HCT116 (cell line): ENCODE measurements at regions not wholly inside any gene's neighbourhood (a gene's known extent, or its start where the extent isn't known, plus 50 kb on each side); places are given as distances from the start of the nearest gene placed in this dataset.

Source experiments
- ATAC-seq: fragments of 200-7000 bp; cut with Tn5 transposase; 2 replicates; pipeline ENCODE4 v1.9.1; 2020; ENCODE audit warnings: mild to moderate bottlenecking, moderate library complexity
- BruUV-seq: library from RNA; stranded (reverse); fragments of 400-500 nt; replicated peaks from 2 replicates; lab custom pipeline; 2021; lab: Mats Ljungman, UMichigan
- CTCF ChIA-PET: fragments of 300-600 bp; sonication (Branson Sonifier 250); formaldehyde crosslinking; loops from one replicate; lab custom pipeline; 2021; ENCODE audit warnings: antibody characterized with exemption; lab: Charles Lee
- POLR2A ChIA-PET: fragments of 300-600, 350-600 bp; sonication (Branson Sonifier 250); formaldehyde crosslinking; loops from one replicate; lab custom pipeline; 2021; ENCODE audit warnings: antibody characterized with exemption; lab: Charles Lee
- RAD21 ChIA-PET, 2 experiments: fragments of 300-600 bp; sonication (Branson Sonifier 250); formaldehyde crosslinking; loops; one replicate each; lab custom pipeline; 2023; ENCODE audit warnings: low total read pairs in 2 of 2; ENCODE audit not compliant: uncharacterized antibody in 2 of 2, unreplicated experiment in 2 of 2, low non-redundant PET in 1 of 2; lab: Charles Lee
- DNase-seq: peaks from one replicate; pipeline ENCODE4 v3.0.0-alpha.2; 2010; ENCODE audit warnings: low read depth, low spot score
- H2AFZ ChIP-seq: fragments of 200-600 bp; shearing (Covaris generic), sonication (generic); 2 replicates; pipeline ENCODE4 v1.6.1; 2017; ENCODE audit warnings: low read depth, mixed run types, mixed read lengths, antibody characterized with exemption, low read length; ENCODE audit not compliant: poor library complexity, severe bottlenecking
- H3K27ac ChIP-seq: 2 replicates; pipeline ENCODE4 v1.5.1; 2012; ENCODE audit warnings: low read depth, low read length
- H3K27me3 ChIP-seq: fragments of 200-600 bp; sonication (generic); 2 replicates; pipeline ENCODE4 v1.6.1; 2016; ENCODE audit warnings: mixed run types, low read length, mixed read lengths; ENCODE audit not compliant: insufficient read depth
- H3K36me3 ChIP-seq, 2 experiments: fragments of 200-500 bp in 1 of 2; fragments of 200-600 bp in 1 of 2; sonication (Bioruptor generic) in 1 of 2; sonication (generic) in 1 of 2; 2 replicates each; pipeline versions ENCODE4 v1.5.1 to v1.6.1; 2014 to 2016; ENCODE audit warnings: low read length in 2 of 2, inconsistent platforms in 1 of 2, mixed read lengths in 1 of 2, mixed run types in 1 of 2; ENCODE audit not compliant: insufficient read depth in 2 of 2, control insufficient read depth in 1 of 2
- H3K4me1 ChIP-seq, 2 experiments: fragments of 200-600 bp in 1 of 2; sonication (generic) in 1 of 2; 2 replicates each; pipeline versions ENCODE4 v1.5.1 to v1.6.1; 2012 to 2017; ENCODE audit warnings: low read length in 2 of 2, inconsistent platforms in 1 of 2, mild to moderate bottlenecking in 1 of 2, mixed read lengths in 1 of 2, mixed run types in 1 of 2, moderate library complexity in 1 of 2; ENCODE audit not compliant: insufficient read depth in 2 of 2, control insufficient read depth in 1 of 2
- H3K4me2 ChIP-seq: fragments of 200-600 bp; sonication (generic); 2 replicates; pipeline ENCODE4 v1.6.1; 2017; ENCODE audit warnings: mixed run types, low read length, mixed read lengths
- H3K4me3 ChIP-seq, 2 experiments: fragments of 200-600 bp in 1 of 2; sonication (generic) in 1 of 2; replicated peaks in 1 of 2; 2 replicates each; pipeline ENCODE4 v1.5.1; 2011 to 2016; ENCODE audit warnings: low read length in 2 of 2, control low read depth in 1 of 2, low read depth in 1 of 2, mild to moderate bottlenecking in 1 of 2, mixed read lengths in 1 of 2, mixed run types in 1 of 2
- H3K79me2 ChIP-seq: fragments of 200-600 bp; sonication (generic); 2 replicates; pipeline ENCODE4 v1.6.1; 2017; ENCODE audit warnings: mild to moderate bottlenecking, mixed run types, low read length, moderate library complexity, mixed read lengths; ENCODE audit not compliant: insufficient read depth
- H3K9ac ChIP-seq: fragments of 200-600 bp; sonication (generic); 2 replicates; pipeline ENCODE4 v1.6.1; 2016; ENCODE audit warnings: low read length, mixed read lengths
- H3K9me2 ChIP-seq: fragments of 200-600 bp; sonication (generic), shearing (Covaris generic); 2 replicates; pipeline ENCODE4 v1.6.1; 2017; ENCODE audit warnings: mixed run types, mild to moderate bottlenecking, moderate library complexity; ENCODE audit not compliant: insufficient read depth
- H3K9me3 ChIP-seq, 2 experiments: fragments of 200-500 bp in 1 of 2; fragments of 200-600 bp in 1 of 2; sonication (Bioruptor generic) in 1 of 2; sonication (generic) in 1 of 2; 2 replicates each; pipeline ENCODE4 v1.6.1; 2014 to 2017; ENCODE audit warnings: low read length in 2 of 2, mixed read lengths in 2 of 2, inconsistent platforms in 1 of 2, low read depth in 1 of 2, mild to moderate bottlenecking in 1 of 2, mixed run types in 1 of 2, moderate library complexity in 1 of 2; ENCODE audit not compliant: control insufficient read depth in 1 of 2, insufficient read depth in 1 of 2
- H4K20me1 ChIP-seq: fragments of 200-600 bp; sonication (generic), shearing (Covaris generic); 2 replicates; pipeline ENCODE4 v1.6.1; 2017; ENCODE audit warnings: mixed run types, mild to moderate bottlenecking, moderate library complexity; ENCODE audit not compliant: insufficient read depth
- CTCF ChIP-seq, 3 experiments: fragments of 200-600 bp in 1 of 3; sonication (generic) in 1 of 3; IDR thresholded peaks in 2 of 3; conservative IDR thresholded peaks in 1 of 3; 2 replicates each; pipeline ENCODE4 v1.5.1; 2012 to 2017; ENCODE audit warnings: low read depth in 2 of 3, low read length in 2 of 3, antibody characterized with exemption in 1 of 3, borderline replicate concordance in 1 of 3, control low read depth in 1 of 3, mild to moderate bottlenecking in 1 of 3, mixed read lengths in 1 of 3, mixed run types in 1 of 3, moderate library complexity in 1 of 3; ENCODE audit not compliant: insufficient read depth in 1 of 3
- EGR1 ChIP-seq: IDR thresholded peaks from 2 replicates; pipeline ENCODE4 v1.6.1; 2012; ENCODE audit warnings: low read depth
- ELF1 ChIP-seq: IDR thresholded peaks from 2 replicates; pipeline ENCODE4 v1.6.1; 2012; ENCODE audit warnings: low read depth, borderline replicate concordance
- FOSL1 ChIP-seq: IDR thresholded peaks from 2 replicates; pipeline ENCODE4 v1.6.1; 2012; ENCODE audit warnings: low read depth
- MAX ChIP-seq: IDR thresholded peaks from 2 replicates; pipeline ENCODE4 v1.6.1; 2012
- POLR2A ChIP-seq: IDR thresholded peaks from 2 replicates; pipeline ENCODE4 v1.7.0; 2011; ENCODE audit warnings: borderline replicate concordance; ENCODE audit not compliant: insufficient read depth, insufficient read length; ENCODE audit errors: extremely low read depth
- POLR2AphosphoS5 ChIP-seq: IDR thresholded peaks from 2 replicates; pipeline ENCODE4 v1.6.1; 2011; ENCODE audit warnings: mild to moderate bottlenecking, low read depth, low read length, moderate library complexity
- RAD21 ChIP-seq: IDR thresholded peaks from 2 replicates; pipeline ENCODE4 v1.6.1; 2012; ENCODE audit warnings: low read depth, mild to moderate bottlenecking
- SIN3A ChIP-seq: IDR thresholded peaks from 2 replicates; pipeline ENCODE4 v1.6.1; 2012; ENCODE audit warnings: low read depth
- SRF ChIP-seq: IDR thresholded peaks from 2 replicates; pipeline ENCODE4 v1.6.1; 2012; ENCODE audit warnings: low read depth
- YY1 ChIP-seq: IDR thresholded peaks from 2 replicates; pipeline ENCODE4 v1.6.1; 2011; ENCODE audit warnings: low read length, low read depth, moderate library complexity, mild to moderate bottlenecking; ENCODE audit not compliant: insufficient replicate concordance; ENCODE audit errors: extremely low read depth
- ZFX ChIP-seq: fragments of 450-650 bp; IDR thresholded peaks from 2 replicates; pipeline ENCODE4 v1.6.1; 2017
- ZNF274 ChIP-seq: fragments of 200-500 bp; sonication (Bioruptor generic); IDR thresholded peaks from 2 replicates; pipeline ENCODE4 v1.6.1; 2014; ENCODE audit warnings: mild to moderate bottlenecking, low read depth, low read length, inconsistent platforms
- intact Hi-C: fragments of 100-400 bp; cut with micrococcal nuclease; formaldehyde crosslinking; loops from 2 replicates; pipeline ENCODE4 v1.10.0; 2022

- H3K27me3 ChIP-seq, result no peaks in the 10 kb centered on the region
- H3K4me2 ChIP-seq, result no peak overlapping the region
- H3K4me3 ChIP-seq, result no peak overlapping the region
- TF ChIP-seq CTCF (IDR thresholded peaks at IDR 0.05 in 2 of 3, conservative IDR thresholded peaks at IDR 0.05 in 1 of 3; ENCODE audit: borderline replicate concordance in 1 of 3, insufficient read depth in 1 of 3, low read depth in 2 of 3, low read length in 2 of 3), result no peak
- TF ChIP-seq YY1, result no peak
- TF ChIP-seq MAX, result no peak
- no peak for TF ChIP-seq FOSL1
- no peak for TF ChIP-seq RAD21
- no peak for TF ChIP-seq POLR2AphosphoS5
- TF ChIP-seq EGR1, result no peak
- TF ChIP-seq SIN3A, result no peak
- no peak for TF ChIP-seq SRF
- no peak for TF ChIP-seq ZFX
- no peak for TF ChIP-seq ZNF274
- no peak for TF ChIP-seq POLR2A
- no peak for TF ChIP-seq ELF1
- POLR2A ChIA-PET, result no interaction called here
- RAD21 ChIA-PET, result no interaction called here
- CTCF ChIA-PET, result no interaction called here
- no peaks in the 10 kb centered on the region for H4K20me1 ChIP-seq
- H3K9me2 ChIP-seq, result no peaks in the 10 kb centered on the region
- H3K79me2 ChIP-seq, result no peaks in the 10 kb centered on the region
- peaks cover 0 to 5% of the 10 kb centered on the region in 2 experiments; a peak in 2 of 4 replicates for H3K9me3 ChIP-seq
- no peak overlapping the region for H3K9ac ChIP-seq
- intact Hi-C loops, result no loop called here
- BruUV-seq, result no TSS peak
- no peak overlapping the region for H3K27ac ChIP-seq
- DNase-seq (no peak), ATAC-seq (no peak)
- no peaks in the 10 kb centered on the region for H3K36me3 ChIP-seq
- no peaks in the 10 kb centered on the region for H3K4me1 ChIP-seq
- no peak overlapping the region for H2AFZ ChIP-seq
These were observed 738.6 kb upstream of the FAM98A start for GRCh38 chr2:34337735-34338134.
